Left lung (tissue), 4 donors: ENCODE measurements at regions not wholly inside any gene's neighbourhood (a gene's known extent, or its start where the extent isn't known, plus 50 kb on each side); places are given as distances from the start of the nearest gene placed in this dataset.

ENCODE experiments used
- ATAC-seq: fragments of 200-7000 bp; cut with Tn5 transposase; one replicate; pipeline ENCODE4 v1.9.1; 2020; ENCODE audit warnings: moderate library complexity
- DNase-seq, 4 donors: peaks; one replicate each; pipeline ENCODE4 v3.0.0-alpha.2; 2013 to 2020
- H3K27ac ChIP-seq, 2 donors: fragments of 200-600 bp; sonication (generic) in 1 of 2; one replicate each; pipeline versions ENCODE4 v1.5.0 to v1.8.0; 2020 to 2021
- H3K27me3 ChIP-seq, 2 donors: fragments of 200-600 bp; sonication (generic) in 1 of 2; one replicate each; pipeline versions ENCODE4 v1.5.0 to v1.8.0; 2020 to 2021
- H3K36me3 ChIP-seq, 2 donors: fragments of 200-600 bp; sonication (generic) in 1 of 2; one replicate each; pipeline versions ENCODE4 v1.5.0 to v1.8.0; 2020 to 2021
- H3K4me1 ChIP-seq, 2 donors: fragments of 200-600 bp; one replicate each; pipeline ENCODE4 v1.8.0; 2021
- H3K4me3 ChIP-seq, 2 donors: fragments of 200-600 bp; sonication (generic) in 1 of 2; one replicate each; pipeline versions ENCODE4 v1.5.0 to v1.8.0; 2020 to 2021; ENCODE audit warnings: mild to moderate bottlenecking in 1 of 2
- H3K9me3 ChIP-seq, 2 donors: fragments of 200-600 bp; sonication (generic) in 1 of 2; one replicate each; pipeline versions ENCODE4 v1.5.0 to v1.8.0; 2020 to 2021
- CTCF ChIP-seq, 2 donors: fragments of 200-600 bp; sonication (generic) in 1 of 2; IDR thresholded peaks; one replicate each; pipeline versions ENCODE4 v1.5.0 to v1.8.0; 2021; ENCODE audit warnings: antibody characterized with exemption in 2 of 2
- intact Hi-C, 2 donors: fragments of 100-400 bp; cut with DNase I; formaldehyde crosslinking; loops; one replicate each; pipeline versions ENCODE4 v1.11.2 to v1.14.2; 2022
- donor health status: DM: no; HTN: yes; CAD: no.
- donor health status: DM: no; HTN: no; CAD: no.

- no peak for ATAC-seq
Measured at GRCh38 chr6:22380236-22380635, 83.4 kb upstream of the PRL start.

GRCh38 chr6:22381845-22382544 lies 85.2 kb upstream of the PRL start:
- Histone ChIP-seq H3K4me1 (no peaks in the 10 kb centered on the region), H3K27me3 (no peaks in the 10 kb centered on the region), H3K27ac (no peak overlapping the region), H3K36me3 (no peaks in the 10 kb centered on the region), H3K9me3 (peaks cover 0 to 6% of the 10 kb centered on the region in 2 donors), H3K4me3 (no peak overlapping the region)
- TF ChIP-seq CTCF (IDR thresholded peaks at IDR 0.05) = no peak
- ATAC-seq (no peak), DNase-seq (no peak)
- intact Hi-C loops = no loop called here

More at GRCh38 chr6:22380236-22380635, 83.4 kb upstream of the PRL start:
- Histone ChIP-seq H3K4me1 (no peaks in the 10 kb centered on the region), H3K4me3 (no peak overlapping the region), H3K36me3 (no peaks in the 10 kb centered on the region), H3K27me3 (no peaks in the 10 kb centered on the region), H3K27ac (no peak overlapping the region), H3K9me3 (peaks cover 0 to under 1% of the 10 kb centered on the region in 2 donors)
- DNase-seq = no peak
- no peak for TF ChIP-seq CTCF (IDR thresholded peaks at IDR 0.05)
- intact Hi-C loops = no loop called here

- no peak for ATAC-seq
- H3K36me3 ChIP-seq = no peaks in the 10 kb centered on the region
- H3K9me3 ChIP-seq = peaks cover 0 to 6% of the 10 kb centered on the region in 2 donors
- TF ChIP-seq CTCF (IDR thresholded peaks at IDR 0.05) = no peak
- no peak overlapping the region for H3K27ac ChIP-seq
- no peak overlapping the region for H3K4me3 ChIP-seq
- intact Hi-C loops = no loop called here
- no peak for DNase-seq
- H3K27me3 ChIP-seq = no peaks in the 10 kb centered on the region
- no peaks in the 10 kb centered on the region for H3K4me1 ChIP-seq
Measured at GRCh38 chr6:22383016-22383415, 86.2 kb upstream of the PRL start.

- DNase-seq (no peak), ATAC-seq (no peak)
- intact Hi-C loops = no loop called here
- no peak for TF ChIP-seq CTCF (IDR thresholded peaks at IDR 0.05)
- Histone ChIP-seq H3K9me3 (peaks cover 0 to 5% of the 10 kb centered on the region in 2 donors), H3K36me3 (no peaks in the 10 kb centered on the region), H3K27me3 (no peaks in the 10 kb centered on the region), H3K27ac (no peak overlapping the region), H3K4me3 (no peak overlapping the region), H3K4me1 (no peaks in the 10 kb centered on the region)
Measured at GRCh38 chr6:22392711-22393110, 95.9 kb upstream of the PRL start.

- no peaks in the 10 kb centered on the region for H3K4me1 ChIP-seq
- H3K27ac ChIP-seq = no peak overlapping the region
- H3K36me3 ChIP-seq = no peaks in the 10 kb centered on the region
- H3K27me3 ChIP-seq = no peaks in the 10 kb centered on the region
- no peak overlapping the region for H3K4me3 ChIP-seq
- intact Hi-C loops = no loop called here
- no peak for TF ChIP-seq CTCF (IDR thresholded peaks at IDR 0.05)
- H3K9me3 ChIP-seq = no peaks in the 10 kb centered on the region
- ATAC-seq (no peak), DNase-seq (peak in 2 of 4 donors; percentile 11 to 22)
Measured at GRCh38 chr6:22394691-22395090, 97.9 kb upstream of the PRL start.
